ENCODE measurements at regions not wholly inside any gene's neighbourhood (a gene's known extent, or its start where the extent isn't known, plus 50 kb on each side); places are given as distances from the start of the nearest gene placed in this dataset.

GRCh38 chr4:156201050-156201449, 247.4 kb upstream of the CTSO start:
- TF ChIP-seq CTCF (IDR thresholded peaks at IDR 0.05; ENCODE audit: borderline replicate concordance, extremely low read depth, low read length, poor library complexity, severe bottlenecking), result no peak
- no peak for TF ChIP-seq EZH2 (IDR thresholded peaks at IDR 0.05; ENCODE audit: borderline replicate concordance, low read depth, low read length, severe bottlenecking)
